ENCODE measurements at regions not wholly inside any gene's neighbourhood (a gene's known extent, or its start where the extent isn't known, plus 50 kb on each side); places are given as distances from the start of the nearest gene placed in this dataset.

DNA sequence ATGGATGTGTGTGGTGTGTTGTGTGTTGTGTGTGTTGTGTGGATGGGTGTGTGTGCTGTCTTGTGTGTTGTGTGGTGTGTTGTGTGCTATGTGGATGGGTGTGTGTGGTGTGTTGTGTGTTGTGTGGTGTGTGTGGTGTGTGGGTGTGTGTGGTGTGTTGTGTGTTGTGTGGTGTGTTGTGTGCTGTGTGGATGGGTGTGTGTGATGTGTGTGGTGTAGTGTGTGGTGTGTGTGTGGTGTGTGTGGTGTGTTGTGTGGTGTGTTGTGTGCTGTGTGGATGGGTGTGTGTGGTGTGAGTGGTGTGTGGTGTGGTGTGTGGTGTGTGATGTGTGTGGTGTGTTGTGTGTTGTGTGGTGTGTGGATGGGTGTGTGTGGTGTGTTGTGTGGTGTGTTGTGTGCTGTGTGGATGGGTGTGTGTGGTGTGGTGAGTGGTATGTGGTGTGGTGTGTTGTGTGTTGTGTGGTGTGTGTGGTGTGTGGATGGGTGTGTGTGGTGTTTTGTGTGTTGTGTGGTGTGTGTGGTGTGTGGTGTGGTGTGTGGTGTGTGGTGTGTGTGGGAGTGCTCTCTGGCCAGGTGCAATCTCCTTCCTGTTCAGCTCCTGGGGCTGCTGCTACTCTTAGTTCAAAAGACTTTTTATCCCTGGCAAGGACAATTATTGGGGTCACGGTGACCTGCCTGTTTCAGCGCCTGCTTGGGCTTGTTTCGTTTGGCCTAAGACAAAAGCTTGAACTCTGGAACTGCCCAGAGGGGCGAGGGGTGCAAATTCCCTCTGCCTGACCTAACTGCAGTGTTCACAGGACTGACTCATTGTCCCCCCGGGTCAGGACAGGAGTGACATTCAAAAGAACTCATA, 101.1 kb downstream of the UBIAD1 start:
- TF ChIP-seq, protein P1, sequence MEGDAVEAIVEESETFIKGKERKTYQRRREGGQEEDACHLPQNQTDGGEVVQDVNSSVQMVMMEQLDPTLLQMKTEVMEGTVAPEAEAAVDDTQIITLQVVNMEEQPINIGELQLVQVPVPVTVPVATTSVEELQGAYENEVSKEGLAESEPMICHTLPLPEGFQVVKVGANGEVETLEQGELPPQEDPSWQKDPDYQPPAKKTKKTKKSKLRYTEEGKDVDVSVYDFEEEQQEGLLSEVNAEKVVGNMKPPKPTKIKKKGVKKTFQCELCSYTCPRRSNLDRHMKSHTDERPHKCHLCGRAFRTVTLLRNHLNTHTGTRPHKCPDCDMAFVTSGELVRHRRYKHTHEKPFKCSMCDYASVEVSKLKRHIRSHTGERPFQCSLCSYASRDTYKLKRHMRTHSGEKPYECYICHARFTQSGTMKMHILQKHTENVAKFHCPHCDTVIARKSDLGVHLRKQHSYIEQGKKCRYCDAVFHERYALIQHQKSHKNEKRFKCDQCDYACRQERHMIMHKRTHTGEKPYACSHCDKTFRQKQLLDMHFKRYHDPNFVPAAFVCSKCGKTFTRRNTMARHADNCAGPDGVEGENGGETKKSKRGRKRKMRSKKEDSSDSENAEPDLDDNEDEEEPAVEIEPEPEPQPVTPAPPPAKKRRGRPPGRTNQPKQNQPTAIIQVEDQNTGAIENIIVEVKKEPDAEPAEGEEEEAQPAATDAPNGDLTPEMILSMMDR (IDR thresholded peaks at IDR 0.05): no peak
- TF ChIP-seq POLR2AphosphoS5 (IDR thresholded peaks at IDR 0.05): no peak
